Fibroblast of lung (primary cell): ENCODE measurements at regions not wholly inside any gene's neighbourhood (a gene's known extent, or its start where the extent isn't known, plus 50 kb on each side); places are given as distances from the start of the nearest gene placed in this dataset.

Source experiments
- DNase-seq, 2 donors: peaks; one replicate each; pipeline versions ENCODE4 v3.0.0 to v3.0.0-alpha.2; 2010; ENCODE audit warnings: low read depth in 2 of 2
- H2AFZ ChIP-seq: 2 replicates; pipeline ENCODE4 v1.5.1; 2012; ENCODE audit warnings: low read length, control low read depth, inconsistent platforms
- H3K27ac ChIP-seq: 2 replicates; pipeline ENCODE4 v1.5.1; 2011; ENCODE audit warnings: low read length, control low read depth; ENCODE audit not compliant: insufficient read depth
- H3K27me3 ChIP-seq: 2 replicates; pipeline ENCODE4 v1.5.1; 2011; ENCODE audit warnings: mild to moderate bottlenecking, low read length; ENCODE audit not compliant: control insufficient read depth, insufficient read depth
- H3K36me3 ChIP-seq: 2 replicates; pipeline ENCODE4 v1.5.1; 2011; ENCODE audit warnings: low read length; ENCODE audit not compliant: control insufficient read depth, insufficient read depth
- H3K4me1 ChIP-seq: 2 replicates; pipeline ENCODE4 v1.5.1; 2011; ENCODE audit warnings: low read length; ENCODE audit not compliant: control insufficient read depth, insufficient read depth; ENCODE audit errors: extremely low read depth
- H3K4me2 ChIP-seq: 2 replicates; pipeline ENCODE4 v1.5.1; 2011; ENCODE audit warnings: low read length, control low read depth; ENCODE audit not compliant: insufficient read depth; ENCODE audit errors: extremely low read depth
- H3K4me3 ChIP-seq, 4 experiments: fragments of 200-600 bp in 1 of 4; sonication (generic) in 1 of 4; replicated peaks in 1 of 4; 2 replicates each; pipeline ENCODE4 v1.5.1; 2011 to 2016; ENCODE audit warnings: low read length in 4 of 4, low read depth in 3 of 4, mild to moderate bottlenecking in 3 of 4, control low read depth in 2 of 4, inconsistent platforms in 1 of 4, mixed read lengths in 1 of 4; ENCODE audit not compliant: insufficient read depth in 1 of 4; ENCODE audit errors: control extremely low read depth in 1 of 4
- H3K79me2 ChIP-seq: 2 replicates; pipeline ENCODE4 v1.5.1; 2012; ENCODE audit warnings: mild to moderate bottlenecking, low read length, inconsistent platforms; ENCODE audit not compliant: control insufficient read depth, insufficient read depth
- H3K9ac ChIP-seq: 2 replicates; pipeline ENCODE4 v1.5.1; 2011; ENCODE audit warnings: mild to moderate bottlenecking, low read length, control low read depth; ENCODE audit not compliant: insufficient read depth
- H3K9me3 ChIP-seq: 2 replicates; pipeline ENCODE4 v1.5.1; 2012; ENCODE audit warnings: low read depth, low read length; ENCODE audit not compliant: control insufficient read depth, insufficient read depth
- H4K20me1 ChIP-seq: 2 replicates; pipeline ENCODE4 v1.5.1; 2011; ENCODE audit warnings: low read length; ENCODE audit not compliant: control insufficient read depth, insufficient read depth; ENCODE audit errors: extremely low read depth
- CTCF ChIP-seq, 2 donors: IDR thresholded peaks in 1 of 2; conservative IDR thresholded peaks in 1 of 2; 1 replicate in 1 of 2; 2 replicates in 1 of 2; pipeline ENCODE4 v1.5.1; 2011 to 2012; ENCODE audit warnings: low read length in 2 of 2, control low read depth in 1 of 2, inconsistent platforms in 1 of 2, low read depth in 1 of 2, mild to moderate bottlenecking in 1 of 2
- EZH2 ChIP-seq: IDR thresholded peaks from 2 replicates; pipeline ENCODE4 v1.5.1; 2012; ENCODE audit warnings: low read length, control low read depth, mild to moderate bottlenecking; ENCODE audit errors: missing control alignments

DNA sequence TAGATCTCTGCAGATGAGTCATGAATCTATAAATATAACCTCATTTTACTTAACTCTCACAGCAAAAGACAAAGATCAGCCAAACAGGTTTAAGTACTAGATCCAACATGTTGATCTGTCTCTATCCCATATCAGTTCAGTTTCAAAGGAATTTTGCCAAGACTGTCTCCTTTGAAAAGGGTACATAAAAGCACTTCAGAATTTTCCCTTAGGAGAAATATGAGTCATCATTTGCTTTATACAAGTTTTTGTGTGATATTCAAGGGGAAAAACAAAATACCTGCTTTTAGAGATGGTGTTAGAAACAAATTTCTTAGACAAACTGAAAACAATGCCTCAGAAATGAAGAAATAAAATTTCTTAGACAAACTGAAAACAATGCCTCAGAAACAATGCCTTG, 73.5 kb upstream of the LRRC7 start:
- peak; percentile 18 to 55 for DNase-seq
- Histone ChIP-seq H3K27ac (no peak overlapping the region), H3K4me2 (no peak overlapping the region), H3K36me3 (no peaks in the 10 kb centered on the region), H3K79me2 (no peaks in the 10 kb centered on the region), H3K9me3 (no peaks in the 10 kb centered on the region), H3K27me3 (no peaks in the 10 kb centered on the region), H2AFZ (no peak overlapping the region), H4K20me1 (no peaks in the 10 kb centered on the region), H3K4me1 (no peaks in the 10 kb centered on the region), H3K9ac (no peak overlapping the region), H3K4me3 (no peak overlapping the region)
- TF ChIP-seq CTCF (conservative IDR thresholded peaks at IDR 0.05 in 1 of 2, IDR thresholded peaks at IDR 0.05 in 1 of 2; ENCODE audit: low read depth in 1 of 2, low read length in 2 of 2) (no peak), EZH2 (no peak)

DNA sequence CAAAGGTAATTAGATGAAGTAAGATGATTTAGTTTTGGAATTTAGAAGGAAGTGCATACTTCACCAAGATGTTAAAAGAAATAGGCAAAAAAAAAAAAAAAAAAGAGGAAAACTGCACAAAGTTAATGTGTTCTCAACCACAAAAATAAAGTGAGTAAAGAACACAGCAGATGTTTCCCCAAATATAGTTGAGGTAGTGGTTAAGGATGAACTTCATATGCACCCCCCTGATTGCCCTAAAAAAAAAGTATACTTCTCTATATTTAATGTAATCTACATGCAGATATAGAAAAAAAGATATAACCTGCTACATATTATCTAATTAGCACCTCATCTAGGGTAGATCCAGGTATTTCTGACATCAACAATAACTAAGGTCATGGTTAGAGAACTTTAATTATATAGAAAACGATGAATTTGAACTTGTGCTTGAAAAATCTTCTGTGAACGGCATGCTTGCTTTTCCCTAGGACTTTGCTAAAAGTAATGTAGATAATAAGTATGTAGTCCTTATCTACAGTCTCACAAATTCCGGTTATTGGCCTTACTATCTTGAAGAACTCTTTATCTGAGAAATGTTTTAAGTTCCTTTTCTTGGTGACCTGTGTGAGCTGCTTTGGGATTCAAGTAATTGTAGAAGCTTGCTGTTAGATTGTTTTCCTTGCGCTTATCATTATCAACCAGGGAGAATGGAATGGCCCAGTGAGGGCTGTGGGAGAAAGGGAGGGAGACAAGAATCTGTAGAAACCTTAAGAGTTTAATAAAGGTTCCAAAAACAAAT, 70.1 kb upstream of the LRRC7 start:
- peak in 1 of 2 donors; percentile 26 for DNase-seq
- Histone ChIP-seq H3K27ac (no peak overlapping the region), H2AFZ (no peak overlapping the region)

GRCh38 chr1:69498711-69499110, 69.0 kb upstream of the LRRC7 start:
- Histone ChIP-seq H3K27me3 (no peaks in the 10 kb centered on the region), H3K4me1 (no peaks in the 10 kb centered on the region), H3K9ac (no peak overlapping the region), H3K79me2 (no peaks in the 10 kb centered on the region), H3K36me3 (no peaks in the 10 kb centered on the region), H4K20me1 (no peaks in the 10 kb centered on the region), H3K9me3 (no peaks in the 10 kb centered on the region), H3K4me3 (no peak overlapping the region), H3K4me2 (no peak overlapping the region), H2AFZ (no peak overlapping the region), H3K27ac (no peak overlapping the region)
- TF ChIP-seq EZH2, result no peak
- no peak for DNase-seq

More for the DNA sequence above, 70.1 kb upstream of the LRRC7 start:
- H3K79me2 ChIP-seq, result no peaks in the 10 kb centered on the region
- H3K4me1 ChIP-seq, result no peaks in the 10 kb centered on the region
- H3K27me3 ChIP-seq, result no peaks in the 10 kb centered on the region
- no peak overlapping the region for H3K9ac ChIP-seq
- no peaks in the 10 kb centered on the region for H3K36me3 ChIP-seq
- no peaks in the 10 kb centered on the region for H4K20me1 ChIP-seq
- H3K9me3 ChIP-seq, result no peaks in the 10 kb centered on the region
- H3K4me3 ChIP-seq, result no peak overlapping the region
- H3K4me2 ChIP-seq, result no peak overlapping the region
- TF ChIP-seq CTCF (conservative IDR thresholded peaks at IDR 0.05 in 1 of 2, IDR thresholded peaks at IDR 0.05 in 1 of 2; ENCODE audit: low read depth in 1 of 2, low read length in 2 of 2), result no peak
- TF ChIP-seq EZH2, result no peak
